ENCODE measurements at regions not wholly inside any gene's neighbourhood (a gene's known extent, or its start where the extent isn't known, plus 50 kb on each side); places are given as distances from the start of the nearest gene placed in this dataset.
A peak's percentile ranks its signal among the peaks of the same experiment; 100 is the strongest.

DNA sequence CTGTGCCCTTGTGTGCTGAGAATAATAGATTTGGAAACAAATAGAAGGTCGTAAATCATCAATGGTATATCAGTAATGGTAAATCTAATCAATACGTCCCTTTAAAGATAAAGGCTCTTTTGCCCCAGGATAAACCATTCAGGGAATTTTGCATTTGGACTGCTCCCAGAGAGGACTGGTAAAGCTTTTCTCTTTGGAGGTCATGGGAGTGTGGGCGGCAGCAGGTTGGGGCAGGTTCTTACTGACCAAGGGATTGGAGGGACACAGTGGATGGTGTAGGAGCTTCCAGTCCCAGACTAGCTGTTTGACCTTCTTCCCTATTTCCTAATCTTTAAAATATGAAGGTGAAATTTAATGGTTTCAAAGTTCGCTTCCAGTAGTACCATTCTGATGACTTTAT lies 87.8 kb upstream of the NTF3 start:
- FAIRE-seq (no peak), DNase-seq (peak; percentile 13 to 27)
- Histone ChIP-seq H3K4me3 (ENCODE audit: low read depth in 1 of 3, low read length in 3 of 3) (no peak overlapping the region), H3K9me3 (ENCODE audit: control insufficient read depth in 2 of 2, insufficient read depth in 1 of 2, low read depth in 1 of 2, low read length in 1 of 2) (no peaks in the 10 kb centered on the region), H3K36me3 (ENCODE audit: control insufficient read depth in 3 of 3, insufficient read depth in 2 of 3, low read depth in 1 of 3, low read length in 3 of 3) (no peaks in the 10 kb centered on the region), H3K27ac (ENCODE audit: low read depth in 1 of 3, low read length in 2 of 3) (no peak overlapping the region), H3K27me3 (ENCODE audit: control insufficient read depth in 3 of 3, insufficient read depth in 3 of 3, low read length in 3 of 3) (no peaks in the 10 kb centered on the region), H3K4me1 (ENCODE audit: control insufficient read depth in 3 of 3, insufficient read depth in 2 of 3, low read depth in 1 of 3, low read length in 2 of 3) (no peaks in the 10 kb centered on the region)
- WGBS, 3 donors = 38 to 59% (median 56%) methylated on average over 4 of the region's 4 CpGs

DNA sequence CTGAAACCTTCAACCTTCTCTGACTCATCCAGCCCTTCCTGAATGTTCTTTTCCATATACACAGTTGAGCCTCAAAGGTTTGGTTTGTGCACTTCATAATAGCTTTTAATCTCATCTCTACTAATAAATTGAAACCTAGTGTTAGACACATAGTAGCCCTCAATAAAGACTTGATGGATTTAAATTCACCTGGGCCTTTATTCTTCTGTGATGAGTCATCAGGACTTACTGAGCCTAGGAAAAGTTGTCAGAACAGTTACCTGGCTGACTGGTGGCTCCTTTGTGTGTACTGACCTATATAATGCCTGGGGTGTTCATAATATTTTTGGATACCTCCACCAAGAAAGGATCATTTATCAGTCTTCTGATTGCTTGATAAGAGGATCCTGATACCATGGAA lies 86.4 kb upstream of the NTF3 start:
- no peaks in the 10 kb centered on the region for H3K4me1 ChIP-seq (ENCODE audit: control insufficient read depth in 3 of 3, insufficient read depth in 2 of 3, low read depth in 1 of 3, low read length in 2 of 3)
- no peak for FAIRE-seq

DNA sequence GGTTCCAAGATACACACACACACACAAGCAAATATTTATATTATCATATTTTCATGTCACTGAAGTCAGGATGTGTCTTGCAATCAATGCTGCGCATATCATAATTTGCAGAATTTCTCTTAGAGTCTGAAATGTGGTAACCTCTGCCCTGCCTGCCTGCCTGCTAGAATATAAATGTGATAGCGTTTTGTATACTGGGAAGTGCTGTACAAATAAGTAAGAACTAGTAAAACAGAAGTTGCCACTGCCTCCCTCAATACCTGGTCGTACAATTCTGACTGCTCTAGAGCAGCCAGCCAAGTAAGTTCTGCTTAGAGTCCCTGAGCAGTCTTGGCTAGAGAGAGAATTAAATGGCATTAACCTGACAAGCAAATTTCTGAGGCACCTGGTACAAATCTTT lies 83.9 kb upstream of the NTF3 start:
- Histone ChIP-seq H3K36me3 (ENCODE audit: control insufficient read depth in 3 of 3, insufficient read depth in 2 of 3, low read depth in 1 of 3, low read length in 3 of 3) (no peaks in the 10 kb centered on the region), H3K27ac (ENCODE audit: low read depth in 1 of 3, low read length in 2 of 3) (no peak overlapping the region), H3K9me3 (ENCODE audit: control insufficient read depth in 2 of 2, insufficient read depth in 1 of 2, low read depth in 1 of 2, low read length in 1 of 2) (no peaks in the 10 kb centered on the region), H3K27me3 (ENCODE audit: control insufficient read depth in 3 of 3, insufficient read depth in 3 of 3, low read length in 3 of 3) (no peaks in the 10 kb centered on the region), H3K4me3 (ENCODE audit: low read depth in 1 of 3, low read length in 3 of 3) (no peak overlapping the region), H3K4me1 (ENCODE audit: control insufficient read depth in 3 of 3, insufficient read depth in 2 of 3, low read depth in 1 of 3, low read length in 2 of 3) (no peaks in the 10 kb centered on the region)
- DNase-seq (no peak), FAIRE-seq (no peak)
- WGBS, 3 donors = 41 to 51% (median 49%) methylated on average over 3 of the region's 3 CpGs

More for the DNA sequence above, 86.4 kb upstream of the NTF3 start:
- Histone ChIP-seq H3K27ac (ENCODE audit: low read depth in 1 of 3, low read length in 2 of 3) (no peak overlapping the region), H3K36me3 (ENCODE audit: control insufficient read depth in 3 of 3, insufficient read depth in 2 of 3, low read depth in 1 of 3, low read length in 3 of 3) (no peaks in the 10 kb centered on the region), H3K4me3 (ENCODE audit: low read depth in 1 of 3, low read length in 3 of 3) (no peak overlapping the region), H3K27me3 (ENCODE audit: control insufficient read depth in 3 of 3, insufficient read depth in 3 of 3, low read length in 3 of 3) (no peaks in the 10 kb centered on the region), H3K9me3 (ENCODE audit: control insufficient read depth in 2 of 2, insufficient read depth in 1 of 2, low read depth in 1 of 2, low read length in 1 of 2) (no peaks in the 10 kb centered on the region)
- peak in 1 of 2 donors; percentile 5 for DNase-seq

DNA sequence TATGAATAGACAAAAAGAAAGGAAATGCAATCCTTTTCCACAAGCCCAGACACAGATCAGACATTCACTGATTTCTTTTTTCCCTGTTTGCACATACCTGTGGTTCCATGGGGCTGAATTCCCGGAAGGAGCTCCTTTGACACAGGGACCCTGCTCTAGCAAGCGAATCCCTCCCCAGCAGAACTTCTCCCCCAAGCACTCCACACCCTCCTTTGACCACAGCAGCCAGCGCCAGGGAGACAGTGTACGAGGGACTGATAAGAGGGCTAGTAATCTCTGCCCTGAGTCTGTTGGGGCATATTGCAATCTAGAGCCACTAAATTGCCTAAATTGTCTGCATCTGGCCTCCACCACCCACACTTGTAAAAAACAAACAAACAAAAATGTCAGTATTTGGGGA lies 83.4 kb upstream of the NTF3 start:
- H3K4me1 ChIP-seq (ENCODE audit: control insufficient read depth in 3 of 3, insufficient read depth in 2 of 3, low read depth in 1 of 3, low read length in 2 of 3) = no peaks in the 10 kb centered on the region
- H3K27me3 ChIP-seq (ENCODE audit: control insufficient read depth in 3 of 3, insufficient read depth in 3 of 3, low read length in 3 of 3) = no peaks in the 10 kb centered on the region
- WGBS, 3 donors = 13 to 44% (median 20%) methylated on average over 4 of the region's 4 CpGs

DNA sequence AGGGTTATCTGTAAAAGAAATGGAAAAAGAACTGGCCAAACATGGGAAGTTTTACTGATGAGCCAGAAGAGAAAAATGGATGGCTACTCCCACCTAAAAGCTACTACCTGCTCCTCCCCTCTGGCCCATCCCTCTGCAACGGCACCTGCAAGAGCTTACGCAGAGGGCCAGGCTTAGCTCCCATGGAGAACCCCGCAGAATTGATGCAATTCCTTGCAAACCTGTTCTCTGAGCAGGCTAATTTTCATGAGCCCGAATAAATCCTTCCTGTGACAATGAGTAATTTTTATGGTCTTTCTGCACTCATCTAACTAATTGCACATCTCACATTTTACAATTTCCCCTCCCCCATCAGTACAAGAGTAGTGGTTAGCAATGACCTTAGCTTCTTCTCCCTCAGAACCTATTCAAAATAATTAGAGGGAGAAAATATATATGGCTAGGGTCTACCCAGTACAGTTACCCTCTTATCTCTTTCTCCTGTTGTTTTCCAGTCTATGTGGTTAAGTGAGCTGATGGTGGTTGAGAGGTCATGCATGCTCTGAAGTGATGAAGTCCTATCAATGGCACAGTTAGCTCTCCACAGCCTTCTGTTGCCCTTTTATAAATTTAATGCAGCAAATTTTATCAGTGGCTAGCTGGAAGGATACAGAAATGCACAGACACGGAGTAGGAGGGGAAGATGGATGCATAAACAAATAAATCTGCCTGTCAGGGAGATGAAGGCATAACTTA lies 67.7 kb upstream of the NTF3 start:
- DNase-seq (no peak), FAIRE-seq (no peak)
- Histone ChIP-seq H3K27me3 (ENCODE audit: control insufficient read depth in 3 of 3, insufficient read depth in 3 of 3, low read length in 3 of 3) (peaks cover 0 to 2% (median 0%) of the 10 kb centered on the region in 3 donors), H3K36me3 (ENCODE audit: control insufficient read depth in 3 of 3, insufficient read depth in 2 of 3, low read depth in 1 of 3, low read length in 3 of 3) (no peaks in the 10 kb centered on the region), H3K4me3 (ENCODE audit: low read depth in 1 of 3, low read length in 3 of 3) (no peak overlapping the region), H3K9me3 (ENCODE audit: control insufficient read depth in 2 of 2, insufficient read depth in 1 of 2, low read depth in 1 of 2, low read length in 1 of 2) (no peaks in the 10 kb centered on the region), H3K27ac (ENCODE audit: low read depth in 1 of 3, low read length in 2 of 3) (no peak overlapping the region), H3K4me1 (ENCODE audit: control insufficient read depth in 3 of 3, insufficient read depth in 2 of 3, low read depth in 1 of 3, low read length in 2 of 3) (no peaks in the 10 kb centered on the region)
- 70 to 85% (median 70%) methylated on average over 5 of the region's 5 CpGs for WGBS, 3 donors

More for the DNA sequence above, 83.4 kb upstream of the NTF3 start:
- Histone ChIP-seq H3K36me3 (ENCODE audit: control insufficient read depth in 3 of 3, insufficient read depth in 2 of 3, low read depth in 1 of 3, low read length in 3 of 3) (no peaks in the 10 kb centered on the region), H3K4me3 (ENCODE audit: low read depth in 1 of 3, low read length in 3 of 3) (no peak overlapping the region), H3K27ac (ENCODE audit: low read depth in 1 of 3, low read length in 2 of 3) (no peak overlapping the region), H3K9me3 (ENCODE audit: control insufficient read depth in 2 of 2, insufficient read depth in 1 of 2, low read depth in 1 of 2, low read length in 1 of 2) (no peaks in the 10 kb centered on the region)
- FAIRE-seq (no peak), DNase-seq (peak; percentile 29 to 32)

DNA sequence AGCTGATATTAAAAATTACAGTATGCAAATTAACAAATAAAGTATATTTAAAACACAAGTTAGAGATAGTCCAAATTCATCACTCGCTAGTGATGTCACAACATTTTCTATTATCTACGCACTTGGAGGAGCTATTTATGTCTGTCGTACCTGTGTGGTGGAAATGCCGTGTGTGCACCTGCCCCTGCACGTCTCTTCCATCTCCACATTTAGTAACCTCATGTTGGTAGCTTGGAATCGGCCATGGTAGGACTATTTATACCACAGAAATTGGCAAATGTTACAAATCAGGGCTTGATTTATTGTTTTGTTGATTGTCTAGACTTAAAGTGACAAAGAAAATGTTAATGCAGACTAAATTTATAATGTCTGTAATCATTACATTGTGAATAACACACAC lies 62.6 kb upstream of the NTF3 start:
- no peaks in the 10 kb centered on the region for H3K9me3 ChIP-seq (ENCODE audit: control insufficient read depth in 2 of 2, insufficient read depth in 1 of 2, low read depth in 1 of 2, low read length in 1 of 2)
- WGBS, 3 donors = 79 to 85% (median 83%) methylated on average over 6 of the region's 6 CpGs
- no peaks in the 10 kb centered on the region for H3K4me1 ChIP-seq (ENCODE audit: control insufficient read depth in 3 of 3, insufficient read depth in 2 of 3, low read depth in 1 of 3, low read length in 2 of 3)
- H3K27ac ChIP-seq (ENCODE audit: low read depth in 1 of 3, low read length in 2 of 3) = no peak overlapping the region
- no peak overlapping the region for H3K4me3 ChIP-seq (ENCODE audit: low read depth in 1 of 3, low read length in 3 of 3)
- FAIRE-seq (no peak), DNase-seq (no peak)
- no peaks in the 10 kb centered on the region for H3K36me3 ChIP-seq (ENCODE audit: control insufficient read depth in 3 of 3, insufficient read depth in 2 of 3, low read depth in 1 of 3, low read length in 3 of 3)
- peaks cover 0 to 5% (median 0%) of the 10 kb centered on the region in 3 donors for H3K27me3 ChIP-seq (ENCODE audit: control insufficient read depth in 3 of 3, insufficient read depth in 3 of 3, low read length in 3 of 3)

DNA sequence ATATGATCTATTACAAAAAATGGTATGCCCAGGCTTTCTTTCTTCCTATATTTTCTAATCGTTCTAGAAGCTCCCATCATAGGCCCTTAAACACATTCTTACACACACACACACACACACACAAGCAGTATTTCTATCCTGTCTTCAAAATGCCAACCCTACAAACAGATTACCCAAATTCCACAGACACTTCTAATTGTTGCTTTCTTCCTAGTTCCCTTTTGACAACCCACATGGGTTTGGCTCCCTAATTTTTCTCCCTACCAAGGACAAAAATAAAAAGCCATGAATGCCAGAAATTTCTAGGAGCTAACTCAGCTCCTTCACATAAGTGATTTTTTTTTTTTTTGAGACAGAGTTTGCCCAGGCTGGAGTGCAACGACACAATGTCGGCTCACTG lies 60.3 kb upstream of the NTF3 start:
- DNase-seq = no peak
- H3K4me3 ChIP-seq (ENCODE audit: low read depth in 1 of 3, low read length in 3 of 3) = no peak overlapping the region
- 89 to 91% (median 91%) methylated on average over 3 of the region's 3 CpGs for WGBS, 3 donors
- no peaks in the 10 kb centered on the region for H3K4me1 ChIP-seq (ENCODE audit: control insufficient read depth in 3 of 3, insufficient read depth in 2 of 3, low read depth in 1 of 3, low read length in 2 of 3)
- no peak for FAIRE-seq
- peaks cover 0 to 5% (median 0%) of the 10 kb centered on the region in 3 donors for H3K27me3 ChIP-seq (ENCODE audit: control insufficient read depth in 3 of 3, insufficient read depth in 3 of 3, low read length in 3 of 3)
- H3K9me3 ChIP-seq (ENCODE audit: control insufficient read depth in 2 of 2, insufficient read depth in 1 of 2, low read depth in 1 of 2, low read length in 1 of 2) = no peaks in the 10 kb centered on the region
- no peak overlapping the region for H3K27ac ChIP-seq (ENCODE audit: low read depth in 1 of 3, low read length in 2 of 3)
- H3K36me3 ChIP-seq (ENCODE audit: control insufficient read depth in 3 of 3, insufficient read depth in 2 of 3, low read depth in 1 of 3, low read length in 3 of 3) = no peaks in the 10 kb centered on the region

DNA sequence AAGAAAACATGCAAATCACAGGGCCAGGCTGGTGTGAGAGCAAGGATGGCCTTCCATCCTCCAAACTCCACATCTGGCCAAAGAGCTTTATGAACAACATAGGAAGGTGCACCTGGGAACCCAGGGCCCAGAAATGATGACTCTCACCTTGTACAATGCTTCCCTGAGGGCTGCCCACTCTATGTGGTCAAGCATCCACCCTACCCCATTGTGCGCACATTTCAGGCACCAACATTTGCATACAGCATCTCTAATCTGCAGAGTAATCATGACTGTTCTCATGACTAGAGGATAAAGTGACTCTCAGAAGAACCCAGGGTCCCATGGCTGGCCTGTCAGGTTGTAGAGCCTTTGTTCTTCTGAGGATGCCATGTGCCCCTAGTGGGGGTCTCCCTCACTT lies 57.2 kb upstream of the NTF3 start:
- peaks cover 0 to 5% (median 0%) of the 10 kb centered on the region in 3 donors for H3K27me3 ChIP-seq (ENCODE audit: control insufficient read depth in 3 of 3, insufficient read depth in 3 of 3, low read length in 3 of 3)
- no peak overlapping the region for H3K27ac ChIP-seq (ENCODE audit: low read depth in 1 of 3, low read length in 2 of 3)
- no peaks in the 10 kb centered on the region for H3K36me3 ChIP-seq (ENCODE audit: control insufficient read depth in 3 of 3, insufficient read depth in 2 of 3, low read depth in 1 of 3, low read length in 3 of 3)
- no peak overlapping the region for H3K4me3 ChIP-seq (ENCODE audit: low read depth in 1 of 3, low read length in 3 of 3)
- peaks cover 0 to 12% (median 0%) of the 10 kb centered on the region in 3 donors for H3K4me1 ChIP-seq (ENCODE audit: control insufficient read depth in 3 of 3, insufficient read depth in 2 of 3, low read depth in 1 of 3, low read length in 2 of 3)
- FAIRE-seq (no peak), DNase-seq (no peak)
- H3K9me3 ChIP-seq (ENCODE audit: control insufficient read depth in 2 of 2, insufficient read depth in 1 of 2, low read depth in 1 of 2, low read length in 1 of 2) = no peaks in the 10 kb centered on the region
- 97 to 100% (median 100%) methylated on average over 1 of the region's 1 CpG for WGBS, 3 donors
